ENCODE measurements at regions not wholly inside any gene's neighbourhood (a gene's known extent, or its start where the extent isn't known, plus 50 kb on each side); places are given as distances from the start of the nearest gene placed in this dataset.

DNA sequence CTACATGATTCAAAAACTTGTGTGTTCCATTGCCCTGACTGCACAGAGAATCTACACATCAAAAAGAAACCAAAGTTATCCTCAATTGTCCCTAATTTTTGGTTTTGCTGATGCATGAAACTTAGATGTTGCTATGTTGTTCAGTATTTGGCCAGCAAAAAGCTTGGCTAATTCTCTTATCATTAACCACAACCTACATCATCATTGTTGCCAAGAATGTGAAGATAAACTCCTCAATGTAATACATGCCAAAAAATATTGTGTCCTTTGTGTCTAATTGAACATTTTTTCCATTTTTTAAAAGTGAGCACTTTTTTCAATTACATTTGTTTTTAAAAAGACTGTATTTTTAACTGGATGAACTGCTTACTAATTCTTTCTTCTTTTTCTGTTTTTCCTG lies 268.0 kb upstream of the SEMA3D start:
- H3K9me3 ChIP-seq (ENCODE audit: control insufficient read depth in 4 of 4, insufficient read depth in 3 of 4, low read length in 3 of 4): no peaks in the 10 kb centered on the region
- H3K36me3 ChIP-seq (ENCODE audit: control insufficient read depth in 4 of 4, insufficient read depth in 4 of 4, low read length in 4 of 4): no peaks in the 10 kb centered on the region
- no peak overlapping the region for H3K27ac ChIP-seq (ENCODE audit: low read depth in 1 of 2, low read length in 1 of 2)
- ATAC-seq (ENCODE audit: insufficient read depth, low FRiP score): no peak
- H3K4me1 ChIP-seq (ENCODE audit: control insufficient read depth in 5 of 5, insufficient read depth in 5 of 5, low read length in 5 of 5): peaks cover 0 to 2% (median 0%) of the 10 kb centered on the region in 5 donors
- TF ChIP-seq, protein P1, sequence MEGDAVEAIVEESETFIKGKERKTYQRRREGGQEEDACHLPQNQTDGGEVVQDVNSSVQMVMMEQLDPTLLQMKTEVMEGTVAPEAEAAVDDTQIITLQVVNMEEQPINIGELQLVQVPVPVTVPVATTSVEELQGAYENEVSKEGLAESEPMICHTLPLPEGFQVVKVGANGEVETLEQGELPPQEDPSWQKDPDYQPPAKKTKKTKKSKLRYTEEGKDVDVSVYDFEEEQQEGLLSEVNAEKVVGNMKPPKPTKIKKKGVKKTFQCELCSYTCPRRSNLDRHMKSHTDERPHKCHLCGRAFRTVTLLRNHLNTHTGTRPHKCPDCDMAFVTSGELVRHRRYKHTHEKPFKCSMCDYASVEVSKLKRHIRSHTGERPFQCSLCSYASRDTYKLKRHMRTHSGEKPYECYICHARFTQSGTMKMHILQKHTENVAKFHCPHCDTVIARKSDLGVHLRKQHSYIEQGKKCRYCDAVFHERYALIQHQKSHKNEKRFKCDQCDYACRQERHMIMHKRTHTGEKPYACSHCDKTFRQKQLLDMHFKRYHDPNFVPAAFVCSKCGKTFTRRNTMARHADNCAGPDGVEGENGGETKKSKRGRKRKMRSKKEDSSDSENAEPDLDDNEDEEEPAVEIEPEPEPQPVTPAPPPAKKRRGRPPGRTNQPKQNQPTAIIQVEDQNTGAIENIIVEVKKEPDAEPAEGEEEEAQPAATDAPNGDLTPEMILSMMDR (IDR thresholded peaks at IDR 0.05; ENCODE audit: control extremely low read depth, extremely low read depth): no peak
- peak in 2 of 3 donors; percentile 19 to 31 for DNase-seq
- no peaks in the 10 kb centered on the region for H3K27me3 ChIP-seq (ENCODE audit: control insufficient read depth in 3 of 3, insufficient read depth in 3 of 3, low read length in 2 of 3)
- no peak overlapping the region for H3K9ac ChIP-seq (ENCODE audit: insufficient read depth in 1 of 2, low read length in 2 of 2)
- H3K4me3 ChIP-seq: no peak overlapping the region

DNA sequence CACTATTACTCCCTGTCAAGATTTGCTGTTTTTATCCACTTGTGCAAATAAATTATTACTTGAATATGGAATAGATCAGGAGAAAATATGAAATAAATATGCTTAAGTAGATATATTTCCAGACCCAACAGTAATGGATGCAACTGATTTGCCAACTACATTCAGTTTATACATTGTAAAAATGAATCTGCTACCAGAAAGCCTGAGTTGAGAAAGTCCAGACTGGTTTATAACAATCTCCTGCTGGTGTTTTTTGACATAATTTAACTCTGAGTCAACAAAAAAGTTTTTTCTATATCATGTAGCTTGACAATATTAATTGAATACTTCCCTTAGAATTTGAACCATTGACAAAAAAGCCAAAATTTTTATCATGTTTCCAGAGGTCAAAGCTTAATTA lies 265.8 kb upstream of the SEMA3D start:
- Histone ChIP-seq H3K36me3 (ENCODE audit: control insufficient read depth in 4 of 4, insufficient read depth in 4 of 4, low read length in 4 of 4) (no peaks in the 10 kb centered on the region), H3K27ac (ENCODE audit: low read depth in 1 of 2, low read length in 1 of 2) (no peak overlapping the region), H3K9ac (ENCODE audit: insufficient read depth in 1 of 2, low read length in 2 of 2) (no peak overlapping the region), H3K27me3 (ENCODE audit: control insufficient read depth in 3 of 3, insufficient read depth in 3 of 3, low read length in 2 of 3) (no peaks in the 10 kb centered on the region), H3K9me3 (ENCODE audit: control insufficient read depth in 4 of 4, insufficient read depth in 3 of 4, low read length in 3 of 4) (no peaks in the 10 kb centered on the region), H3K4me1 (ENCODE audit: control insufficient read depth in 5 of 5, insufficient read depth in 5 of 5, low read length in 5 of 5) (no peaks in the 10 kb centered on the region), H3K4me3 (no peak overlapping the region)
- peak in 2 of 3 donors; percentile 8 to 27 for DNase-seq
- TF ChIP-seq, protein P1 (IDR thresholded peaks at IDR 0.05; ENCODE audit: control extremely low read depth, extremely low read depth): no peak
- ATAC-seq (ENCODE audit: insufficient read depth, low FRiP score): no peak

DNA sequence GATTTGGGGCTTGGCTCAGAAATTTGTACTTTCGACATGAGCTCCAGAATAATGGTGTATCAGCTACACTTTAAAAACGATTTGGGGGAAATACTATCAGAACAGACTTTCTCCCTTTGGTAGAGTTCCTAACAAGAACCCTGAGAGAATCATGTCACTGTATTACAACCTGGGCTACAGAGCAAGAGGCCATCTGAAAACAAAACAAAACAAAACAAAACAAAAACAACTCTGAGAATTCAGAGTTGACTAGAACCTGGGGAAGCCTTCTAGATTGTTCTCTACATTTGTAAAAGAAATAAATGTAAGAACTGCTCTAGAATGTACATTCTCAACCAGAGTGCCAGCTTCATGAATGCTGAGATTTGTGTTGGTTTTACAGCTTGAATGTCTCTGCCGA lies 262.6 kb upstream of the SEMA3D start:
- Histone ChIP-seq H3K27me3 (ENCODE audit: control insufficient read depth in 3 of 3, insufficient read depth in 3 of 3, low read length in 2 of 3) (no peaks in the 10 kb centered on the region), H3K9ac (ENCODE audit: insufficient read depth in 1 of 2, low read length in 2 of 2) (no peak overlapping the region), H3K27ac (ENCODE audit: low read depth in 1 of 2, low read length in 1 of 2) (no peak overlapping the region), H3K9me3 (ENCODE audit: control insufficient read depth in 4 of 4, insufficient read depth in 3 of 4, low read length in 3 of 4) (no peaks in the 10 kb centered on the region), H3K4me3 (no peak overlapping the region), H3K4me1 (ENCODE audit: control insufficient read depth in 5 of 5, insufficient read depth in 5 of 5, low read length in 5 of 5) (no peaks in the 10 kb centered on the region), H3K36me3 (ENCODE audit: control insufficient read depth in 4 of 4, insufficient read depth in 4 of 4, low read length in 4 of 4) (no peaks in the 10 kb centered on the region)
- TF ChIP-seq, protein P1 (IDR thresholded peaks at IDR 0.05; ENCODE audit: control extremely low read depth, extremely low read depth): no peak
- ATAC-seq (ENCODE audit: insufficient read depth, low FRiP score) (no peak), DNase-seq (no peak)
- 89% methylated on average over 3 of the region's 3 CpGs for WGBS, 2 donors

DNA sequence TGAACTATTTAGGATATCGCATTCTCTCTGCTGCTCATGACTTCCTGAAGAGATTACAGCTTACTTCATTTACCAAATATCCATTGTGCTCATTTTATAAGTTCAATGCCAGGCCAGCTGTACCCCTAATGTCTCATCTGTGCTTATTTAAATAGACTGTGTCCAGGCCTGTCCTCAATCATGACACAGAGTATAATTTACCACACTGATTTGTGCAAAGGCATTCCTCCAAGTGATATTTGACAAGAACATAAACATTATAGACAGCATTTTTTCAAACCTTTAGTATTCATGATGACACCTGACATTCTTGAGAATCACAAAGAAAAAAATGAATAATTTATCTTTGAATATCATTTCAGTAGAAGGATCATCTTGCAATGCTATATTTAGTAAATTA lies 260.1 kb upstream of the SEMA3D start:
- Histone ChIP-seq H3K4me1 (ENCODE audit: control insufficient read depth in 5 of 5, insufficient read depth in 5 of 5, low read length in 5 of 5) (no peaks in the 10 kb centered on the region), H3K27ac (ENCODE audit: low read depth in 1 of 2, low read length in 1 of 2) (no peak overlapping the region), H3K9me3 (ENCODE audit: control insufficient read depth in 4 of 4, insufficient read depth in 3 of 4, low read length in 3 of 4) (no peaks in the 10 kb centered on the region), H3K9ac (ENCODE audit: insufficient read depth in 1 of 2, low read length in 2 of 2) (no peak overlapping the region), H3K36me3 (ENCODE audit: control insufficient read depth in 4 of 4, insufficient read depth in 4 of 4, low read length in 4 of 4) (no peaks in the 10 kb centered on the region), H3K4me3 (no peak overlapping the region), H3K27me3 (ENCODE audit: control insufficient read depth in 3 of 3, insufficient read depth in 3 of 3, low read length in 2 of 3) (no peaks in the 10 kb centered on the region)
- WGBS, 2 donors: 75 to 87% methylated on average over 1 of the region's 1 CpG
- ATAC-seq (ENCODE audit: insufficient read depth, low FRiP score) (no peak), DNase-seq (no peak)
- TF ChIP-seq, protein P1 (IDR thresholded peaks at IDR 0.05; ENCODE audit: control extremely low read depth, extremely low read depth): no peak
